Smooth muscle cell (in vitro differentiated cells): ENCODE measurements at regions not wholly inside any gene's neighbourhood (a gene's known extent, or its start where the extent isn't known, plus 50 kb on each side); places are given as distances from the start of the nearest gene placed in this dataset.

Experiments
- DNase-seq: peaks from one replicate; lab custom pipeline; 2025; ENCODE audit not compliant: unreplicated experiment; lab: John Stamatoyannopoulos, UW
- H2AFZ ChIP-seq: fragments of 200-600 bp; sonication (generic); 2 replicates; pipeline ENCODE4 v1.6.0; 2016; ENCODE audit warnings: antibody characterized with exemption, low read depth, mild to moderate bottlenecking
- H3F3A ChIP-seq: fragments of 200-600 bp; sonication (generic); 2 replicates; pipeline ENCODE4 v1.6.0; 2017; ENCODE audit warnings: antibody characterized with exemption, low read depth
- H3K27ac ChIP-seq: fragments of 200-600 bp; sonication (generic); 2 replicates; pipeline ENCODE4 v1.5.1; 2016; ENCODE audit warnings: low read depth, mild to moderate bottlenecking
- H3K27me3 ChIP-seq: fragments of 200-600 bp; sonication (generic); 2 replicates; pipeline ENCODE4 v1.6.1; 2016; ENCODE audit warnings: low read depth, mild to moderate bottlenecking
- H3K36me3 ChIP-seq: fragments of 200-600 bp; sonication (generic); 2 replicates; pipeline ENCODE4 v1.5.1; 2016; ENCODE audit warnings: low read depth
- H3K4me1 ChIP-seq: fragments of 200-600 bp; sonication (generic); 2 replicates; pipeline ENCODE4 v1.5.1; 2016; ENCODE audit warnings: low read depth
- H3K4me2 ChIP-seq: fragments of 200-600 bp; sonication (generic); 2 replicates; pipeline ENCODE4 v1.6.0; 2016; ENCODE audit warnings: mild to moderate bottlenecking
- H3K4me3 ChIP-seq: fragments of 200-600 bp; sonication (generic); 2 replicates; pipeline ENCODE4 v1.5.1; 2016; ENCODE audit warnings: mild to moderate bottlenecking
- H3K79me2 ChIP-seq: fragments of 200-600 bp; sonication (generic); 2 replicates; pipeline ENCODE4 v1.6.0; 2016; ENCODE audit warnings: low read depth, mild to moderate bottlenecking
- H3K9ac ChIP-seq: fragments of 200-600 bp; sonication (generic); 2 replicates; pipeline ENCODE4 v1.6.0; 2016; ENCODE audit warnings: low read depth
- H3K9me3 ChIP-seq: fragments of 200-600 bp; sonication (generic); replicated peaks from 2 replicates; pipeline ENCODE4 v1.5.1; 2016; ENCODE audit warnings: low read depth
- H4K20me1 ChIP-seq: fragments of 200-600 bp; sonication (generic); 2 replicates; pipeline ENCODE4 v1.6.0; 2016; ENCODE audit warnings: low read depth
- CTCF ChIP-seq: fragments of 200-600 bp; sonication (generic); IDR thresholded peaks from 2 replicates; pipeline ENCODE4 v1.5.1; 2017; ENCODE audit warnings: borderline replicate concordance, mild to moderate bottlenecking, antibody characterized with exemption; ENCODE audit not compliant: insufficient read depth, poor library complexity, severe bottlenecking
- WGBS: methylation state at CpG from one replicate; pipeline ENCODE4 v1.1.7; 2016; ENCODE audit warnings: low lambda C conversion rate; 5-methylcytosine and 5-hydroxymethylcytosine counted together

GRCh38 chr5:3424946-3425345 lies 170.7 kb upstream of the IRX1 start:
- no peak for DNase-seq
- no peak for TF ChIP-seq CTCF
- Histone ChIP-seq H3K9ac (no peak overlapping the region), H3F3A (no peaks in the 10 kb centered on the region), H3K4me3 (no peak overlapping the region), H3K9me3 (no peaks in the 10 kb centered on the region), H3K36me3 (no peaks in the 10 kb centered on the region), H4K20me1 (no peaks in the 10 kb centered on the region), H3K27me3 (peaks cover 14% of the 10 kb centered on the region), H3K4me2 (no peak overlapping the region), H2AFZ (no peak overlapping the region), H3K27ac (no peak overlapping the region), H3K4me1 (no peaks in the 10 kb centered on the region), H3K79me2 (no peaks in the 10 kb centered on the region)
- WGBS, result 51% methylated on average over 2 of the region's 2 CpGs

GRCh38 chr5:3417376-3417943 lies 178.2 kb upstream of the IRX1 start:
- Histone ChIP-seq H3K9ac (no peak overlapping the region), H4K20me1 (no peaks in the 10 kb centered on the region), H3K4me1 (no peaks in the 10 kb centered on the region), H3K27me3 (no peaks in the 10 kb centered on the region), H3K27ac (no peak overlapping the region), H3K79me2 (no peaks in the 10 kb centered on the region), H3K4me3 (no peak overlapping the region), H2AFZ (no peak overlapping the region), H3K9me3 (no peaks in the 10 kb centered on the region), H3K36me3 (no peaks in the 10 kb centered on the region), H3K4me2 (no peak overlapping the region), H3F3A (no peaks in the 10 kb centered on the region)
- no peak for TF ChIP-seq CTCF
- WGBS, result 72% methylated on average over 17 of the region's 17 CpGs
- no peak for DNase-seq

GRCh38 chr5:3414371-3414770 lies 181.3 kb upstream of the IRX1 start:
- no peaks in the 10 kb centered on the region for H3K79me2 ChIP-seq
- TF ChIP-seq CTCF, result no peak
- no peaks in the 10 kb centered on the region for H3F3A ChIP-seq
- no peak overlapping the region for H3K27ac ChIP-seq
- no peaks in the 10 kb centered on the region for H3K27me3 ChIP-seq
- H3K4me2 ChIP-seq, result no peak overlapping the region
- H3K9me3 ChIP-seq, result peaks cover 3% of the 10 kb centered on the region
- no peak overlapping the region for H3K4me3 ChIP-seq
- H3K4me1 ChIP-seq, result no peaks in the 10 kb centered on the region
- H3K9ac ChIP-seq, result no peak overlapping the region
- H2AFZ ChIP-seq, result no peak overlapping the region
- no peaks in the 10 kb centered on the region for H4K20me1 ChIP-seq
- DNase-seq, result no peak
- 73% methylated on average over 7 of the region's 7 CpGs for WGBS
- no peaks in the 10 kb centered on the region for H3K36me3 ChIP-seq

GRCh38 chr5:3412146-3412545 lies 183.5 kb upstream of the IRX1 start:
- H2AFZ ChIP-seq, result no peak overlapping the region
- H3K9ac ChIP-seq, result no peak overlapping the region
- H4K20me1 ChIP-seq, result no peaks in the 10 kb centered on the region
- no peak for TF ChIP-seq CTCF
- H3K27me3 ChIP-seq, result no peaks in the 10 kb centered on the region
- no peak for DNase-seq
- no peaks in the 10 kb centered on the region for H3K36me3 ChIP-seq
- 73% methylated on average over 1 of the region's 1 CpG for WGBS
- H3K4me3 ChIP-seq, result no peak overlapping the region
- H3K79me2 ChIP-seq, result no peaks in the 10 kb centered on the region
- H3F3A ChIP-seq, result no peaks in the 10 kb centered on the region
- H3K4me1 ChIP-seq, result no peaks in the 10 kb centered on the region
- peaks cover 3% of the 10 kb centered on the region for H3K9me3 ChIP-seq
- H3K27ac ChIP-seq, result no peak overlapping the region
- no peak overlapping the region for H3K4me2 ChIP-seq
